ENCODE measurements at regions not wholly inside any gene's neighbourhood (a gene's known extent, or its start where the extent isn't known, plus 50 kb on each side); places are given as distances from the start of the nearest gene placed in this dataset.

DNA sequence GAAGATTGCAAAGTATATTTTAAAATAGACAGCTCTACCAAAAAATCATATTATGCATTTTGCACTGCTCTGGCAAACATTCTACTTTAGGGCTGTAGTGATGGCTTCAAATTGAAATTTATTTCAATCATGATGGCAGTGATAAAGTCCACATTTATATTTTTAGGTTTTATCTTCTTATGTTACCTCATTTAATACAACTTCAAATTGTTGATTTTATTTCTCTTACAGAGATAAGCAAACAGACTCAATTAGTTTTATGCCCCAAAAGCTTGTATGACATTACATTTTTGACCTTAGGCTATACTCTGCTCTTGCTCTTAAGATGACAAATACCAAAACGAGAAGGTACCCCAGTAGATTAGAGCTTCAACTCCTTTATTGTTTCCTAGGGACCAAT lies 87.4 kb downstream of the CYLC2 start:
- H3K9ac ChIP-seq (ENCODE audit: insufficient read depth in 1 of 2, low read depth in 2 of 2, low read length in 2 of 2) = no peak overlapping the region
- H3K27ac ChIP-seq (ENCODE audit: extremely low read depth, low read depth, low read length) = no peak overlapping the region
- CTCF ChIA-PET (ENCODE audit: low intra/inter-chr PET ratio) = no interaction called here
- no peak overlapping the region for H3K4me3 ChIP-seq
- H4K20me1 ChIP-seq (replicated peaks; ENCODE audit: control insufficient read depth, insufficient read depth, low read length) = no peaks in the 10 kb centered on the region
- in situ Hi-C loops (cut with MboI) (no loop called here), intact Hi-C loops (cut with micrococcal nuclease) (no loop called here)
- ATAC-seq = no peak
- FAIRE-seq = no peak
- BruUV-seq (replicated peaks) = no TSS peak
- TF ChIP-seq NCOA4 (IDR thresholded peaks at IDR 0.05; ENCODE audit: partially characterized antibody) (no peak), ATF1 (CRISPR knock-in tag; IDR thresholded peaks at IDR 0.05) (no peak), ATF1 (tag; IDR thresholded peaks at IDR 0.05) (no peak), ZNF395 (CRISPR knock-in tag; IDR thresholded peaks at IDR 0.05) (no peak), TGIF2 (CRISPR knock-in tag; IDR thresholded peaks at IDR 0.05) (no peak), CTBP1 (IDR thresholded peaks at IDR 0.05; ENCODE audit: borderline replicate concordance) (no peak), MIER1 (IDR thresholded peaks at IDR 0.05; ENCODE audit: low read depth) (no peak), ID3 (CRISPR knock-in tag; IDR thresholded peaks at IDR 0.05) (no peak), ID3 (tag; IDR thresholded peaks at IDR 0.05) (no peak), SMAD3 (CRISPR knock-in tag; conservative IDR thresholded peaks at IDR 0.05) (no peak), FOXJ3 (CRISPR knock-in tag; IDR thresholded peaks at IDR 0.05) (no peak)
- POLR2A ChIA-PET = no interaction called here
- no peak overlapping the region for H3K4me2 ChIP-seq (ENCODE audit: insufficient read depth, low read length)
- no peak overlapping the region for H2AFZ ChIP-seq (ENCODE audit: low read depth, low read length)
- H3K79me2 ChIP-seq (ENCODE audit: control insufficient read depth, insufficient read depth, low read length) = no peaks in the 10 kb centered on the region
- peaks cover 2% of the 10 kb centered on the region; the same call in 1 of the 2 replicates for H3K9me3 ChIP-seq (replicated peaks; ENCODE audit: control insufficient read depth, insufficient read depth, low read depth, low read length)
- WGBS (ENCODE audit: insufficient coverage, low coverage, missing lambda C conversion rate) = 0% methylated on average over 1 of the region's 1 CpG
- H3K4me1 ChIP-seq (replicated peaks in 1 of 2; ENCODE audit: control insufficient read depth in 2 of 2, insufficient read depth in 2 of 2, low read length in 2 of 2) = no peaks in the 10 kb centered on the region
- DNase-seq (ENCODE audit: extremely low read depth in 1 of 4, low spot score in 3 of 4) = no peak
- H3K36me3 ChIP-seq (ENCODE audit: control insufficient read depth, insufficient read depth, low read length) = no peaks in the 10 kb centered on the region
- H3K27me3 ChIP-seq (ENCODE audit: control insufficient read depth in 2 of 2, insufficient read depth in 2 of 2, low read length in 2 of 2) = no peaks in the 10 kb centered on the region
- H3K9me1 ChIP-seq (ENCODE audit: control insufficient read depth, insufficient read depth, low read length) = no peaks in the 10 kb centered on the region
